ENCODE measurements at regions not wholly inside any gene's neighbourhood (a gene's known extent, or its start where the extent isn't known, plus 50 kb on each side); places are given as distances from the start of the nearest gene placed in this dataset.

DNA sequence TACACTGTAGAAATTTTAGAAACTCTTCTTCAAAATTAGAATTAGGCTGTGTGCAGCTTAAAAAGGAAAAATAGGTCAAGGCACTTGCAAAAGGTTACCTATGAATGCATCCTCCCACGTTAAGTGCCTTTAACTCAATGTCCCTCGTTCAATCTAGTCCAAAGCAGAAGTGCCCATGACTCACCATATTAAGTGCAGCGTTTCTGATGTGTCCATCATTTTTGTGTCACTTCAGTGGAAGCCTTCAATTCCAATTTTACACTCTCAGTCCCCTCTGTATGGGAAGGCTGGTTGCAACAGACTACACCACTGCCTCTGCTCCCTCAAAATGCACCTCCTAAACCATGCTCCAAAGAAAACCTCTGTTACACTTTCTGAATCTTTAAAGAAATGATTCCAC is 53.4 kb downstream of the FOXB1 start:
- H3K4me1 ChIP-seq (ENCODE audit: control insufficient read depth in 1 of 2, extremely low read depth in 1 of 2, insufficient read depth in 2 of 2, low read length in 2 of 2) = no peaks in the 10 kb centered on the region
- ATAC-seq (replicated peaks in 1 of 4) (no peak), DNase-seq (no peak)
- H3K4me3 ChIP-seq (ENCODE audit: control insufficient read depth in 1 of 2, extremely low read depth in 1 of 2, low read length in 1 of 2) = no peak overlapping the region
- H3K27ac ChIP-seq (ENCODE audit: low read length) = no peak overlapping the region
- H3K9me3 ChIP-seq = no peaks in the 10 kb centered on the region
- Mint-ChIP-seq H3K36me3 (peaks cover 5% of the 10 kb centered on the region), H3K27me3 (peaks cover 16 to 20% of the 10 kb centered on the region in 2 donors), H3K9me3 (peaks cover 8 to 17% (median 14%) of the 10 kb centered on the region in 3 donors), H3K4me1 (no peaks in the 10 kb centered on the region), H3K27ac (no peak overlapping the region), H3K4me3 (no peak overlapping the region)
- CTCF ChIA-PET = no interaction called here
- 49% methylated on average over 3 of the region's 3 CpGs for WGBS (ENCODE audit: insufficient coverage)
- no peaks in the 10 kb centered on the region for H3K36me3 ChIP-seq (ENCODE audit: control insufficient read depth in 2 of 2, extremely low read depth in 1 of 2, insufficient read depth in 1 of 2, low read length in 1 of 2)
- H3K27me3 ChIP-seq (replicated peaks in 1 of 2; ENCODE audit: control insufficient read depth in 2 of 2, extremely low read depth in 1 of 2, insufficient read depth in 2 of 2, low read length in 1 of 2) = peaks cover 0 to 5% of the 10 kb centered on the region in 2 experiments
- POLR2A ChIA-PET = no interaction called here

DNA sequence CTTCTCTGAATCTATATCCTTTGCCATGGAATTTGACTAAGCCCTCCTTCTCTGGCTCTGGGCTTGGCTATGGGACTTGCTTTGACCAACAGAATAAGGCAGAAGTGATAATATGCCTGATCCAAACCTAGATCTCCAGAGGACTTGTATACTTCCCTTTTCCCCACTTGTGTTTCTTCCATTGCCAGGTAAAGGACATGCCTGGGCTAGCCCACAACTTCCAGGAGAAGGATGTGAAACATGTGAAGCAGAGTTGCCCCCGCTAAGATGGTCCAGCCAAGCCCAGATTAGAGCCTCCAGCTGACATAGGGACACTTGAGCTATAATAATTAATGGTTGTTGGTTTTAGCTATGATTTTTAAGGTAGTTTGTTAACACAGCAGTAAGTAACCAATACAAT is 55.1 kb downstream of the FOXB1 start:
- H3K27me3 ChIP-seq (replicated peaks in 1 of 2; ENCODE audit: control insufficient read depth in 2 of 2, extremely low read depth in 1 of 2, insufficient read depth in 2 of 2, low read length in 1 of 2) = peaks cover 0 to 5% of the 10 kb centered on the region in 2 experiments
- Mint-ChIP-seq H3K36me3 (peaks cover 5% of the 10 kb centered on the region), H3K9me3 (peaks cover 8 to 19% (median 14%) of the 10 kb centered on the region in 3 donors), H3K4me3 (no peak overlapping the region), H3K27ac (no peak overlapping the region), H3K4me1 (no peaks in the 10 kb centered on the region), H3K27me3 (peaks cover 19 to 24% of the 10 kb centered on the region in 2 donors)
- no peak overlapping the region for H3K27ac ChIP-seq (ENCODE audit: low read length)
- 100% methylated on average over 1 of the region's 1 CpG for WGBS (ENCODE audit: insufficient coverage)
- ChIA-PET CTCF (no interaction called here), POLR2A (interaction anchor here (0.6 to 1.0 kb wide), 2 partner anchors 243 to 786 kb away, joined by 3 read pairs; no protein-coding TSS in a partner anchor)
- ATAC-seq (replicated peaks in 1 of 4) (no peak), DNase-seq (no peak)
- H3K9me3 ChIP-seq = no peaks in the 10 kb centered on the region
- no peaks in the 10 kb centered on the region for H3K4me1 ChIP-seq (ENCODE audit: control insufficient read depth in 1 of 2, extremely low read depth in 1 of 2, insufficient read depth in 2 of 2, low read length in 2 of 2)
- H3K36me3 ChIP-seq (ENCODE audit: control insufficient read depth in 2 of 2, extremely low read depth in 1 of 2, insufficient read depth in 1 of 2, low read length in 1 of 2) = no peaks in the 10 kb centered on the region
- no peak overlapping the region for H3K4me3 ChIP-seq (ENCODE audit: control insufficient read depth in 1 of 2, extremely low read depth in 1 of 2, low read length in 1 of 2)

- Histone ChIP-seq H3K27me3 (replicated peaks in 1 of 2; ENCODE audit: control insufficient read depth in 2 of 2, extremely low read depth in 1 of 2, insufficient read depth in 2 of 2, low read length in 1 of 2) (peaks cover 0 to 6% of the 10 kb centered on the region in 2 experiments), H3K9me3 (no peaks in the 10 kb centered on the region), H3K36me3 (ENCODE audit: control insufficient read depth in 2 of 2, extremely low read depth in 1 of 2, insufficient read depth in 1 of 2, low read length in 1 of 2) (no peaks in the 10 kb centered on the region), H3K4me1 (ENCODE audit: control insufficient read depth in 1 of 2, extremely low read depth in 1 of 2, insufficient read depth in 2 of 2, low read length in 2 of 2) (no peaks in the 10 kb centered on the region), H3K4me3 (ENCODE audit: control insufficient read depth in 1 of 2, extremely low read depth in 1 of 2, low read length in 1 of 2) (no peak overlapping the region), H3K27ac (ENCODE audit: low read length) (no peak overlapping the region)
- Mint-ChIP-seq H3K36me3 (peaks cover 5% of the 10 kb centered on the region), H3K27me3 (peaks cover 27% of the 10 kb centered on the region in 2 donors), H3K27ac (no peak overlapping the region), H3K4me3 (no peak overlapping the region), H3K9me3 (peaks cover 8 to 19% (median 14%) of the 10 kb centered on the region in 3 donors), H3K4me1 (no peaks in the 10 kb centered on the region)
- ChIA-PET POLR2A (interaction anchor here in 1 of 2 donors (0.5 kb wide), 1 partner anchor 775 kb away, joined by 4 read pairs; no protein-coding TSS in a partner anchor), CTCF (no interaction called here)
- no CpG with 5 or more reads among the region's 1 CpG for WGBS (ENCODE audit: insufficient coverage)
- no peak for ATAC-seq (replicated peaks in 1 of 4)
- no peak for DNase-seq
Measured at GRCh38 chr15:60061758-60062157, 57.6 kb downstream of the FOXB1 start.

DNA sequence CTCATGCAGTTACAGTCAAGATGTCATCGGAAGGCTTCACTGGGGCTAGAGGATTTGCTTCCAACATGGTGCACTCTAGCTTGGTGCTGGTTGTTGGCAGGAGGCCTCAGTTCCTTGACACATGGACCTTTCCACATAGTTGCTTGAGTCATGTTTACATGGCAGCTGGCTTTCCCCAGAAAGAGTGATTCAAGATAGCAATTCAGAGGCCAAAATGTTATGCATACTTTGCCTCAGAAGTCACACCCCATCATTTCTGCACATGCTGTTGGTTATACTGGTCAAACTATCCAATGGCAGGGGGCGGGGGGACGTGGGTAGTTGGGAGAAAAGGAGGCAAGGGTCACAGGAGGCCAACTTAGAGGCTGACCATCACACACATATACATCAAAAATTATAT is 58.7 kb downstream of the FOXB1 start:
- POLR2A ChIA-PET = no interaction called here
- no peak overlapping the region for H3K4me3 Mint-ChIP-seq
- ATAC-seq (replicated peaks in 1 of 4) (no peak), DNase-seq (no peak)
- H3K27me3 Mint-ChIP-seq = peaks cover 18 to 23% of the 10 kb centered on the region in 2 donors
- Histone ChIP-seq H3K36me3 (ENCODE audit: control insufficient read depth in 2 of 2, extremely low read depth in 1 of 2, insufficient read depth in 1 of 2, low read length in 1 of 2) (no peaks in the 10 kb centered on the region), H3K4me3 (ENCODE audit: control insufficient read depth in 1 of 2, extremely low read depth in 1 of 2, low read length in 1 of 2) (no peak overlapping the region), H3K27me3 (replicated peaks in 1 of 2; ENCODE audit: control insufficient read depth in 2 of 2, extremely low read depth in 1 of 2, insufficient read depth in 2 of 2, low read length in 1 of 2) (peaks cover 0 to 6% of the 10 kb centered on the region in 2 experiments), H3K4me1 (ENCODE audit: control insufficient read depth in 1 of 2, extremely low read depth in 1 of 2, insufficient read depth in 2 of 2, low read length in 2 of 2) (no peaks in the 10 kb centered on the region), H3K9me3 (no peaks in the 10 kb centered on the region), H3K27ac (ENCODE audit: low read length) (no peak overlapping the region)
- H3K27ac Mint-ChIP-seq = no peak overlapping the region
- CTCF ChIA-PET = no interaction called here
- H3K4me1 Mint-ChIP-seq = no peaks in the 10 kb centered on the region
- H3K36me3 Mint-ChIP-seq = peaks cover 5% of the 10 kb centered on the region
- H3K9me3 Mint-ChIP-seq = peaks cover 8 to 19% (median 14%) of the 10 kb centered on the region in 3 donors
- WGBS (ENCODE audit: insufficient coverage) = 100% methylated on average over 1 of the region's 3 CpGs

DNA sequence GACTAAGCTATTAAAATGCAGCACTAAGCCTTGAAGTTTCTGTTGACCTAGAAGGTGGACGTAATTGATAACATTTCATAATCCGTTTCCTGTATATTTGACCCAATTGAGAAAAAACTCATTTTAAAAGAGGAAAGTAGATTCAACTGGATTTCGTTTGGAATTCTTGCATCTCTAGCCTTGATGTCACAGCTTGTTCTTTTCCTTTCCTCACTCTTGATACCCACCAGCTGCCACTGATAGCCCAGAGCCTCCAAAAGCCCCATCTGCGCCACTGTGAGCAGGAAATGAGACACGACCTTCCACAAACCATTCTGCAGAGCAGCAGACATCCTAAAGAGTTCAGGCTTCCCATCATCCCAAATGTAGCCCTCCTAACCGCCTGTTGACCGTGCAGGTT is 61.8 kb downstream of the FOXB1 start:
- ATAC-seq (replicated peaks in 1 of 4) (no peak), DNase-seq (no peak)
- no peaks in the 10 kb centered on the region for H3K4me1 Mint-ChIP-seq
- peaks cover 8 to 18% (median 14%) of the 10 kb centered on the region in 3 donors for H3K9me3 Mint-ChIP-seq
- Histone ChIP-seq H3K9me3 (no peaks in the 10 kb centered on the region), H3K36me3 (ENCODE audit: control insufficient read depth in 2 of 2, extremely low read depth in 1 of 2, insufficient read depth in 1 of 2, low read length in 1 of 2) (no peaks in the 10 kb centered on the region), H3K4me3 (ENCODE audit: control insufficient read depth in 1 of 2, extremely low read depth in 1 of 2, low read length in 1 of 2) (no peak overlapping the region), H3K4me1 (ENCODE audit: control insufficient read depth in 1 of 2, extremely low read depth in 1 of 2, insufficient read depth in 2 of 2, low read length in 2 of 2) (no peaks in the 10 kb centered on the region), H3K27ac (ENCODE audit: low read length) (no peak overlapping the region), H3K27me3 (replicated peaks in 1 of 2; ENCODE audit: control insufficient read depth in 2 of 2, extremely low read depth in 1 of 2, insufficient read depth in 2 of 2, low read length in 1 of 2) (peaks cover 0 to 6% of the 10 kb centered on the region in 2 experiments)
- H3K27me3 Mint-ChIP-seq = peaks cover 14 to 18% of the 10 kb centered on the region in 2 donors
- H3K4me3 Mint-ChIP-seq = no peak overlapping the region
- H3K27ac Mint-ChIP-seq = no peak overlapping the region
- peaks cover 5% of the 10 kb centered on the region for H3K36me3 Mint-ChIP-seq
- 74% methylated on average over 4 of the region's 7 CpGs for WGBS (ENCODE audit: insufficient coverage)
- CTCF ChIA-PET = no interaction called here
- POLR2A ChIA-PET = no interaction called here

GRCh38 chr15:60070838-60071493 is 66.9 kb downstream of the FOXB1 start:
- Histone ChIP-seq H3K27ac (ENCODE audit: low read length) (no peak overlapping the region), H3K9me3 (no peaks in the 10 kb centered on the region), H3K4me1 (ENCODE audit: control insufficient read depth in 1 of 2, extremely low read depth in 1 of 2, insufficient read depth in 2 of 2, low read length in 2 of 2) (peaks cover 2 to 5% of the 10 kb centered on the region in 2 experiments), H3K4me3 (ENCODE audit: control insufficient read depth in 1 of 2, extremely low read depth in 1 of 2, low read length in 1 of 2) (no peak overlapping the region), H3K27me3 (replicated peaks in 1 of 2; ENCODE audit: control insufficient read depth in 2 of 2, extremely low read depth in 1 of 2, insufficient read depth in 2 of 2, low read length in 1 of 2) (no peaks in the 10 kb centered on the region), H3K36me3 (ENCODE audit: control insufficient read depth in 2 of 2, extremely low read depth in 1 of 2, insufficient read depth in 1 of 2, low read length in 1 of 2) (no peaks in the 10 kb centered on the region)
- Mint-ChIP-seq H3K27ac (no peak overlapping the region), H3K27me3 (peaks cover 6 to 9% of the 10 kb centered on the region in 2 donors), H3K36me3 (no peaks in the 10 kb centered on the region), H3K9me3 (no peaks in the 10 kb centered on the region), H3K4me1 (peaks cover 7 to 15% (median 13%) of the 10 kb centered on the region in 3 donors), H3K4me3 (no peak overlapping the region)
- DNase-seq = no peak
- no peak for ATAC-seq (replicated peaks in 1 of 4)
- WGBS (ENCODE audit: insufficient coverage) = 88% methylated on average over 5 of the region's 8 CpGs
- ChIA-PET POLR2A (interaction anchor here in 1 of 2 donors (0.7 kb wide), 1 partner anchor 15 kb away, joined by 4 read pairs; no protein-coding TSS in a partner anchor), CTCF (no interaction called here)
